ENCODE measurements at regions not wholly inside any gene's neighbourhood (a gene's known extent, or its start where the extent isn't known, plus 50 kb on each side); places are given as distances from the start of the nearest gene placed in this dataset.

DNA sequence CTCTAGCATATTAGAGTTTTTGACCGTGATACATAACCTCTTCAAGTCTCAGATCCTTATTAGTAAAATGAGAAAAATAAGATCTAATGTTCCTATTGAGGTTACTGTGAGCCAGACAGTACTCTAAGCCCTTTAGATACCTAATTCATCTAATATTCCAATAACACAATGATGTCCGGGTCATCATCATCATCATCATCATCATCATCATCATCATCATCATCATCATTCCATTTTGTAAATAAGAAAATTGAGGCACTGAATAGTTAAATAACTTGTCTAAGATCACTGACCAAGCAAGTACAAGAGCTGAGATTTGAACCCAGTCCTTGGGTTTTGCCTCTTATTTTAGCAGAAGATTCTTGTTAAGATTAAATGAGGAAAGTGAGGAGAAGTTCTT is 643.0 kb downstream of the HDGFL1 start:
- TF ChIP-seq, protein P1, sequence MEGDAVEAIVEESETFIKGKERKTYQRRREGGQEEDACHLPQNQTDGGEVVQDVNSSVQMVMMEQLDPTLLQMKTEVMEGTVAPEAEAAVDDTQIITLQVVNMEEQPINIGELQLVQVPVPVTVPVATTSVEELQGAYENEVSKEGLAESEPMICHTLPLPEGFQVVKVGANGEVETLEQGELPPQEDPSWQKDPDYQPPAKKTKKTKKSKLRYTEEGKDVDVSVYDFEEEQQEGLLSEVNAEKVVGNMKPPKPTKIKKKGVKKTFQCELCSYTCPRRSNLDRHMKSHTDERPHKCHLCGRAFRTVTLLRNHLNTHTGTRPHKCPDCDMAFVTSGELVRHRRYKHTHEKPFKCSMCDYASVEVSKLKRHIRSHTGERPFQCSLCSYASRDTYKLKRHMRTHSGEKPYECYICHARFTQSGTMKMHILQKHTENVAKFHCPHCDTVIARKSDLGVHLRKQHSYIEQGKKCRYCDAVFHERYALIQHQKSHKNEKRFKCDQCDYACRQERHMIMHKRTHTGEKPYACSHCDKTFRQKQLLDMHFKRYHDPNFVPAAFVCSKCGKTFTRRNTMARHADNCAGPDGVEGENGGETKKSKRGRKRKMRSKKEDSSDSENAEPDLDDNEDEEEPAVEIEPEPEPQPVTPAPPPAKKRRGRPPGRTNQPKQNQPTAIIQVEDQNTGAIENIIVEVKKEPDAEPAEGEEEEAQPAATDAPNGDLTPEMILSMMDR (IDR thresholded peaks at IDR 0.05): no peak
- TF ChIP-seq POLR2A (IDR thresholded peaks at IDR 0.05): no peak
